CD14-positive monocyte (primary cell): ENCODE measurements at regions not wholly inside any gene's neighbourhood (a gene's known extent, or its start where the extent isn't known, plus 50 kb on each side); places are given as distances from the start of the nearest gene placed in this dataset.

ENCODE experiments used
- DNase-seq, 3 donors: peaks; one replicate each; pipeline ENCODE4 v3.0.0-alpha.2; 2011 to 2022
- H2AFZ ChIP-seq: 2 replicates; pipeline ENCODE4 v1.6.0; 2012; ENCODE audit warnings: mild to moderate bottlenecking, low read depth, low read length, inconsistent platforms; ENCODE audit not compliant: insufficient read depth, poor library complexity, severe bottlenecking
- H3K27ac ChIP-seq, 2 donors: 1 replicate in 1 of 2; 2 replicates in 1 of 2; pipeline ENCODE4 v1.5.1; 2012 to 2013; ENCODE audit warnings: low read length in 2 of 2, control low read depth in 1 of 2, inconsistent platforms in 1 of 2, low read depth in 1 of 2, mild to moderate bottlenecking in 1 of 2
- H3K27me3 ChIP-seq, 2 donors: one replicate each; pipeline versions ENCODE4 v1.6.0 to v1.6.1; 2011 to 2013; ENCODE audit warnings: low read length in 2 of 2; ENCODE audit not compliant: control insufficient read depth in 2 of 2, insufficient read depth in 2 of 2
- H3K36me3 ChIP-seq, 2 donors: replicated peaks in 1 of 2; 1 replicate in 1 of 2; 2 replicates in 1 of 2; pipeline versions ENCODE4 v1.5.1 to v1.6.1; 2012 to 2013; ENCODE audit warnings: low read length in 2 of 2, control low read depth in 1 of 2, inconsistent platforms in 1 of 2, mild to moderate bottlenecking in 1 of 2; ENCODE audit not compliant: insufficient read depth in 2 of 2, control insufficient read depth in 1 of 2
- H3K4me1 ChIP-seq, 2 donors: 1 replicate in 1 of 2; 2 replicates in 1 of 2; pipeline versions ENCODE4 v1.5.1 to v1.6.1; 2012 to 2013; ENCODE audit warnings: low read length in 2 of 2, control low read depth in 1 of 2, inconsistent platforms in 1 of 2, mild to moderate bottlenecking in 1 of 2, moderate library complexity in 1 of 2; ENCODE audit not compliant: insufficient read depth in 2 of 2, control insufficient read depth in 1 of 2
- H3K4me2 ChIP-seq: replicated peaks from 2 replicates; pipeline ENCODE3; 2012; ENCODE audit warnings: low read length, moderate library complexity, mild to moderate bottlenecking; ENCODE audit not compliant: poor library complexity, severe bottlenecking; ENCODE audit errors: extremely low read depth
- H3K4me3 ChIP-seq, 3 experiments: fragments of 200-600 bp in 1 of 3; sonication (generic) in 1 of 3; replicated peaks in 1 of 3; 1 replicate in 2 of 3; 2 replicates in 1 of 3; pipeline ENCODE4 v1.5.1; 2011 to 2013; ENCODE audit warnings: low read length in 3 of 3, mild to moderate bottlenecking in 3 of 3, control low read depth in 2 of 3, low read depth in 2 of 3, inconsistent platforms in 1 of 3, moderate library complexity in 1 of 3
- H3K79me2 ChIP-seq: 2 replicates; pipeline ENCODE4 v1.6.0; 2012; ENCODE audit warnings: mild to moderate bottlenecking, control low read depth, inconsistent platforms, low read length, moderate library complexity; ENCODE audit not compliant: insufficient read depth
- H3K9ac ChIP-seq: 2 replicates; pipeline ENCODE4 v1.6.0; 2017; ENCODE audit warnings: low read length, mild to moderate bottlenecking; ENCODE audit not compliant: insufficient read depth, poor library complexity, severe bottlenecking
- H3K9me3 ChIP-seq, 2 donors: replicated peaks in 1 of 2; 1 replicate in 1 of 2; 2 replicates in 1 of 2; pipeline versions ENCODE4 v1.5.1 to v1.6.1; 2012 to 2013; ENCODE audit warnings: low read length in 2 of 2, control low read depth in 1 of 2; ENCODE audit not compliant: control insufficient read depth in 1 of 2, insufficient read depth in 1 of 2
- H4K20me1 ChIP-seq: 2 replicates; pipeline ENCODE4 v1.6.0; 2012; ENCODE audit warnings: mild to moderate bottlenecking, low read length, control low read depth, moderate library complexity; ENCODE audit not compliant: insufficient read depth
- H3K27ac Mint-ChIP-seq, 7 donors: one replicate each; pipeline ENCODE4 v1.8.0; 2020; ENCODE audit warnings: mild to moderate bottlenecking in 7 of 7, mixed read lengths in 7 of 7, moderate library complexity in 6 of 7, inconsistent platforms in 2 of 7
- H3K27me3 Mint-ChIP-seq, 3 donors: one replicate each; pipeline ENCODE4 v1.8.0; 2021 to 2022; ENCODE audit warnings: low read depth in 3 of 3, mild to moderate bottlenecking in 3 of 3, mixed read lengths in 3 of 3, moderate library complexity in 3 of 3, inconsistent platforms in 1 of 3
- H3K36me3 Mint-ChIP-seq, 2 donors: one replicate each; pipeline ENCODE4 v1.8.0; 2020; ENCODE audit warnings: mixed read lengths in 2 of 2, inconsistent platforms in 1 of 2, mild to moderate bottlenecking in 1 of 2
- H3K4me1 Mint-ChIP-seq: one replicate; pipeline ENCODE4 v1.8.0; 2020; ENCODE audit warnings: mild to moderate bottlenecking, mixed read lengths
- H3K4me3 Mint-ChIP-seq, 2 donors: one replicate each; pipeline ENCODE4 v1.8.0; 2020; ENCODE audit warnings: mild to moderate bottlenecking in 2 of 2, mixed read lengths in 2 of 2, moderate library complexity in 1 of 2
- H3K9me3 Mint-ChIP-seq, 7 donors: one replicate each; pipeline ENCODE4 v1.8.0; 2020 to 2022; ENCODE audit warnings: mixed read lengths in 7 of 7, mild to moderate bottlenecking in 6 of 7, moderate library complexity in 6 of 7, inconsistent platforms in 2 of 7
- WGBS: methylation state at CpG from one replicate; pipeline ENCODE4 v1.1.5; 2013; ENCODE audit warnings: missing lambda C conversion rate; ENCODE audit not compliant: insufficient coverage; 5-methylcytosine and 5-hydroxymethylcytosine counted together
- intact Hi-C, 2 donors: fragments of 100-400 bp; cut with micrococcal nuclease; formaldehyde crosslinking; loops; one replicate each; pipeline versions ENCODE4 v1.15.0 to v1.15.1; 2023
- TF ChIP-seq, protein P1 (sequence below): fragments of 200-600 bp; IDR thresholded peaks from one replicate; pipeline ENCODE4 v1.8.0; 2022; ENCODE audit warnings: antibody characterized with exemption, mild to moderate bottlenecking

DNA sequence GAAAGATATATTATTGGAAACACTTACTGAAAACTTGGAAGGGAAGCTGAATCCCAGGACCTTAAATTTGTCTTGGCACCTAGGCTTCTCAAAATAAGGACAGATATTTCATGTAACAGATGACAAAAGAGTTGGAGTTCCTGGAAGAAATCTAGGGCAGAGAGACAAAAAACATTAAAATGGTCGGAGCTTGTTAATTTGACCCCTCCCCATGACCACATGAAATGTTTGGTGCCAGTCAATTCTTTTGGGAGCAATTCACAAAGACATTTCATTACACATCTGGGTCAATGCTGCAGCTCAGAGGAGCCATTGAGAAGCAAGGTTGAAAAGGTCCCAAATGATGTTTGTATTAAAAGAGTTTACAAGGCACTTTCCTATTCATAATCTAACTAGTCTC is 162.0 kb upstream of the GUCY1A2 start:
- no CpG with 5 or more reads among the region's 1 CpG for WGBS
- no peak overlapping the region for H3K4me2 ChIP-seq
- no peaks in the 10 kb centered on the region for H3K27me3 ChIP-seq
- no peaks in the 10 kb centered on the region for H3K4me1 ChIP-seq
- H3K4me3 ChIP-seq, result no peak overlapping the region
- no peaks in the 10 kb centered on the region for H3K4me1 Mint-ChIP-seq
- no peak for DNase-seq
- intact Hi-C loops, result no loop called here
- H2AFZ ChIP-seq, result no peak overlapping the region
- no peaks in the 10 kb centered on the region for H3K36me3 Mint-ChIP-seq
- peaks cover 17 to 23% of the 10 kb centered on the region in 2 donors for H3K9me3 ChIP-seq
- H3K27me3 Mint-ChIP-seq, result no peaks in the 10 kb centered on the region
- H3K36me3 ChIP-seq, result no peaks in the 10 kb centered on the region
- TF ChIP-seq, protein P1, sequence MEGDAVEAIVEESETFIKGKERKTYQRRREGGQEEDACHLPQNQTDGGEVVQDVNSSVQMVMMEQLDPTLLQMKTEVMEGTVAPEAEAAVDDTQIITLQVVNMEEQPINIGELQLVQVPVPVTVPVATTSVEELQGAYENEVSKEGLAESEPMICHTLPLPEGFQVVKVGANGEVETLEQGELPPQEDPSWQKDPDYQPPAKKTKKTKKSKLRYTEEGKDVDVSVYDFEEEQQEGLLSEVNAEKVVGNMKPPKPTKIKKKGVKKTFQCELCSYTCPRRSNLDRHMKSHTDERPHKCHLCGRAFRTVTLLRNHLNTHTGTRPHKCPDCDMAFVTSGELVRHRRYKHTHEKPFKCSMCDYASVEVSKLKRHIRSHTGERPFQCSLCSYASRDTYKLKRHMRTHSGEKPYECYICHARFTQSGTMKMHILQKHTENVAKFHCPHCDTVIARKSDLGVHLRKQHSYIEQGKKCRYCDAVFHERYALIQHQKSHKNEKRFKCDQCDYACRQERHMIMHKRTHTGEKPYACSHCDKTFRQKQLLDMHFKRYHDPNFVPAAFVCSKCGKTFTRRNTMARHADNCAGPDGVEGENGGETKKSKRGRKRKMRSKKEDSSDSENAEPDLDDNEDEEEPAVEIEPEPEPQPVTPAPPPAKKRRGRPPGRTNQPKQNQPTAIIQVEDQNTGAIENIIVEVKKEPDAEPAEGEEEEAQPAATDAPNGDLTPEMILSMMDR, result no peak
- H3K4me3 Mint-ChIP-seq, result no peak overlapping the region
- H3K9ac ChIP-seq, result no peak overlapping the region
- H3K27ac Mint-ChIP-seq, result no peak overlapping the region
- no peaks in the 10 kb centered on the region for H4K20me1 ChIP-seq
- H3K79me2 ChIP-seq, result no peaks in the 10 kb centered on the region
- no peak overlapping the region for H3K27ac ChIP-seq
- peaks cover 9 to 21% (median 13%) of the 10 kb centered on the region in 7 donors for H3K9me3 Mint-ChIP-seq

GRCh38 chr11:107179829-107180228 is 161.6 kb upstream of the GUCY1A2 start:
- DNase-seq, result no peak

More at GRCh38 chr11:107179829-107180228, 161.6 kb upstream of the GUCY1A2 start:
- intact Hi-C loops, result no loop called here
- no peak overlapping the region for H3K4me2 ChIP-seq
- H3K9me3 Mint-ChIP-seq, result peaks cover 9 to 21% (median 13%) of the 10 kb centered on the region in 7 donors
- no peak overlapping the region for H3K4me3 ChIP-seq
- H3K4me1 ChIP-seq, result no peaks in the 10 kb centered on the region
- H3K27ac ChIP-seq, result no peak overlapping the region
- H3K4me1 Mint-ChIP-seq, result no peaks in the 10 kb centered on the region
- no peaks in the 10 kb centered on the region for H3K36me3 ChIP-seq
- no peaks in the 10 kb centered on the region for H4K20me1 ChIP-seq
- H3K27ac Mint-ChIP-seq, result no peak overlapping the region
- TF ChIP-seq, protein P1, result no peak
- no peaks in the 10 kb centered on the region for H3K27me3 Mint-ChIP-seq
- H3K36me3 Mint-ChIP-seq, result no peaks in the 10 kb centered on the region
- no peak overlapping the region for H3K9ac ChIP-seq
- H3K79me2 ChIP-seq, result no peaks in the 10 kb centered on the region
- no peak overlapping the region for H2AFZ ChIP-seq
- WGBS, result no CpG with 5 or more reads among the region's 1 CpG
- no peak overlapping the region for H3K4me3 Mint-ChIP-seq
- H3K9me3 ChIP-seq, result peaks cover 17 to 23% of the 10 kb centered on the region in 2 donors
- H3K27me3 ChIP-seq, result no peaks in the 10 kb centered on the region
